Activated B cell treated with CpG ODN at 0.5 μM for 24 hours (primary cell): ENCODE measurements at regions not wholly inside any gene's neighbourhood (a gene's known extent, or its start where the extent isn't known, plus 50 kb on each side); places are given as distances from the start of the nearest gene placed in this dataset.
"Not testable (repeated sequence)": the region's sequence is repeated elsewhere in the genome, so short reads cannot be mapped to it uniquely, and the experiment has no call there.

Experiments
- ATAC-seq: fragments of 200-7000 bp; cut with Tn5 transposase; one replicate; pipeline ENCODE4 v1.10.0; 2021; ENCODE audit warnings: low read depth, mild to moderate bottlenecking, moderate library complexity
- CTCF ChIA-PET: fragments of 350-600 bp; sonication (Branson Sonifier 250); formaldehyde crosslinking; loops from one replicate; lab custom pipeline; 2021; ENCODE audit warnings: antibody characterized with exemption; lab: Charles Lee
- POLR2A ChIA-PET: fragments of 350-600 bp; sonication (Branson Sonifier 250); formaldehyde crosslinking; loops from one replicate; lab custom pipeline; 2021; ENCODE audit warnings: antibody characterized with exemption; lab: Charles Lee
- DNase-seq: peaks from one replicate; pipeline ENCODE4 v3.0.0; 2022
- H3K27ac Mint-ChIP-seq: one replicate; pipeline ENCODE4 v1.8.0; 2020; ENCODE audit warnings: mixed read lengths
- H3K27me3 Mint-ChIP-seq: one replicate; pipeline ENCODE4 v1.8.0; 2021; ENCODE audit warnings: mixed read lengths
- H3K36me3 Mint-ChIP-seq: one replicate; pipeline ENCODE4 v1.8.0; 2021; ENCODE audit warnings: low read depth, mixed read lengths
- H3K4me1 Mint-ChIP-seq: one replicate; pipeline ENCODE4 v1.8.0; 2021; ENCODE audit warnings: mixed read lengths
- H3K4me3 Mint-ChIP-seq: one replicate; pipeline ENCODE4 v1.8.0; 2020; ENCODE audit warnings: mild to moderate bottlenecking, mixed read lengths
- H3K9me3 Mint-ChIP-seq: one replicate; pipeline ENCODE4 v1.8.0; 2020; ENCODE audit warnings: mixed read lengths
- CTCF ChIP-seq: fragments of 200-600 bp; IDR thresholded peaks from one replicate; pipeline ENCODE4 v1.8.0; 2022; ENCODE audit warnings: antibody characterized with exemption, mild to moderate bottlenecking
- intact Hi-C: fragments of 100-400 bp; cut with micrococcal nuclease; formaldehyde crosslinking; loops from one replicate; pipeline ENCODE4 v1.15.1; 2024

DNA sequence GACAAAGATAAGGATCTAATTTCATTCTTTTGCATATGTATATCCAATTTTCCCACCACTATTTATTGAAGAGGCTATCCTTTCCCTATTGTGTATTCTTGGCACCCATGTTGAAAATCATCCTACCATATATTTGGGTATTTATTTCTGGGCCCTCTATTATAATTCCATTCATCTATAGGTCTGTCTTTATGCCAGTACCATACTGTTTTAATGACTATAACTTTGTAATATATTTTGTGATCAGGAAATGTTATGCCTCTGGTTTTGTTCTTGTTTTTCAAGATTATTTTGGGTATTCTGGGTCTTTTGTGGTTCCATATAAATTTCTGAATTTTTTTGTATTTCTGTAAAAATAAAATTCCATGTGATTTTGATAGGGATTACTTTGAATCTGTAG lies 347.6 kb upstream of the SULF2 start:
- no peaks in the 10 kb centered on the region for H3K4me1 Mint-ChIP-seq
- ChIA-PET POLR2A (no interaction called here), CTCF (no interaction called here)
- H3K27ac Mint-ChIP-seq = no peak overlapping the region
- no peak for TF ChIP-seq CTCF
- DNase-seq (no peak), ATAC-seq (no peak)
- no peaks in the 10 kb centered on the region for H3K36me3 Mint-ChIP-seq
- H3K27me3 Mint-ChIP-seq = peaks cover 27% of the 10 kb centered on the region
- intact Hi-C loops = no loop called here
- H3K9me3 Mint-ChIP-seq = peaks cover 8% of the 10 kb centered on the region
- no peak overlapping the region for H3K4me3 Mint-ChIP-seq

DNA sequence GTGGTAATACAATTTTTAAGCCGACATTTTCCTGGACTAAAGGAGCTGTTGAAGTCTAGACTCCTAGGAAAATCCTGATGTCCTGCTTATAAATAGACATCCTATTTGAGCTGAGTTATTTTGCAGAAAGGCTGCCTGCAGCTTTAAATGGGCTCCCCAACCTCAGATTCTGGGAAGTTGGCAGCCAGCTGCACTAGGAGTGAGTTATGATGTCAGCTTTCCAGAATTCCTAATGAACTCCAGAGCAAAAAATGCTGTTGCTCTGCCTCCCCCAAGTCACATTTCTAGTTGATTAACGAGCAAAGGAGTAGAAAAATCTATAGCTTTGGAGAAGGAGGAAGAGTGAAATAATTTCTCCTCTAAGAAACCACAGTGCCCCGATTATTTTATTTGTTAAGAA lies 346.3 kb upstream of the SULF2 start:
- TF ChIP-seq CTCF = no peak
- Mint-ChIP-seq H3K27me3 (peaks cover 23% of the 10 kb centered on the region), H3K9me3 (peaks cover 8% of the 10 kb centered on the region), H3K4me1 (no peaks in the 10 kb centered on the region), H3K36me3 (no peaks in the 10 kb centered on the region), H3K4me3 (no peak overlapping the region), H3K27ac (no peak overlapping the region)
- ChIA-PET POLR2A (no interaction called here), CTCF (no interaction called here)
- intact Hi-C loops = no loop called here
- no peak for DNase-seq
- no peak for ATAC-seq

DNA sequence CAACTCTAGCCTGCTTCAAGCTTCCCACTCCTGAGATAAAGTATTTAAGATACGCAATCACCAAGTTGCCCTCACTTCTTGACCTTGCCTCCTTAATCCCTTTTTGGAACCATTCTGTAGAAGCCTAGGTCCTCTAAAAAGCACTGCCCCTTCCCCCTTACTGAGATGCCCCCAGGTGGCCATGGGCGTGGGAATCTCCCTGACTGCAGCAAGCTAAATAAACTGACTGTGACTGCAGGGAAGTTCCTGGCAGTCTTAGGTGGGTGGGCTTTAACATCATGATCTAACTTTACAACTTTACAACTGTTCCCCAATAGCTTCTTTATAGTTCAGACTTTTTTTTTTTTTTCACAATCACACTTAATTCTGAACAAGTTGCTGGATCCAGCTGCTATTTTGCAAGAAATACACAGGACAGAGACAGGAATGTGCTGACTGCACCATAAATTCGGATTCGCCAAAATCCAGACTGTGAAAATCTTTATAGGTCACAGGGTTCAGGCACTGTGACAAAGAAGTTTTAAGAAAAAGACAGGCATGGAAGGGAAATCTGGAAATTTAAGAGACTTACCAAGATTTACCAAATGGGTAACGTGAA lies 344.2 kb upstream of the SULF2 start:
- H3K4me1 Mint-ChIP-seq = no peaks in the 10 kb centered on the region
- H3K36me3 Mint-ChIP-seq = no peaks in the 10 kb centered on the region
- ChIA-PET POLR2A (no interaction called here), CTCF (no interaction called here)
- no peak for TF ChIP-seq CTCF
- peaks cover 8% of the 10 kb centered on the region for H3K9me3 Mint-ChIP-seq
- intact Hi-C loops = no loop called here
- ATAC-seq = no peak
- DNase-seq = no peak
- no peak overlapping the region for H3K4me3 Mint-ChIP-seq
- peaks cover 17% of the 10 kb centered on the region for H3K27me3 Mint-ChIP-seq
- no peak overlapping the region for H3K27ac Mint-ChIP-seq

GRCh38 chr20:48128436-48128835 lies 343.2 kb upstream of the SULF2 start:
- Mint-ChIP-seq H3K4me3 (no peak overlapping the region), H3K36me3 (no peaks in the 10 kb centered on the region), H3K9me3 (peaks cover 8% of the 10 kb centered on the region), H3K4me1 (no peaks in the 10 kb centered on the region), H3K27me3 (peaks cover 9% of the 10 kb centered on the region), H3K27ac (no peak overlapping the region)
- ChIA-PET POLR2A (no interaction called here), CTCF (no interaction called here)
- no peak for TF ChIP-seq CTCF
- DNase-seq = no peak
- intact Hi-C loops = no loop called here
- ATAC-seq = no peak

- H3K4me1 Mint-ChIP-seq, CTCF ChIA-PET, intact Hi-C loops, ATAC-seq, POLR2A ChIA-PET, H3K27ac Mint-ChIP-seq, H3K9me3 Mint-ChIP-seq, H3K27me3 Mint-ChIP-seq, H3K36me3 Mint-ChIP-seq, DNase-seq, H3K4me3 Mint-ChIP-seq: not testable (repeated sequence)
Measured at GRCh38 chr20:48127964-48128363, 342.7 kb upstream of the SULF2 start.

DNA sequence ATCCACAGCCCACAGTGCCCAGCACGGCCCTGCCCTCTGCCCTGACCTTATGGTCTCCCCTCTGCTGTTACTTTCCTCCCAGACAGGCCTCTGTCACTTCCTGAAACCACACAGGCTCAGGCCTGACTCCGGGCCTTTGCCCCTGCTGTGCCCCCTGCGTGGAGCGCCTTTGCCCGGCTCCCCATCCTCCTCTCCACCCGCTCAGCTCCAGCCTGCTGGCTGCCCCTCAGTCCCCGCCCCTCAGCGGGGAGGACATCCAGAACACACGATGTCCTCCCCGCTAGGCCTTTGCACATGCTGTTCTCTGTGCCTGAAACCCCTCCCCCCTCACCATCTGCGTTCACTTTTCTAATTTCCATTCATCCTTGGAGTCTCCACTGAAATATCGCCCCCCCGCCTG lies 341.9 kb upstream of the SULF2 start:
- intact Hi-C loops, H3K4me1 Mint-ChIP-seq, DNase-seq, H3K4me3 Mint-ChIP-seq, H3K36me3 Mint-ChIP-seq, H3K27ac Mint-ChIP-seq, POLR2A ChIA-PET, ATAC-seq, CTCF ChIA-PET, H3K27me3 Mint-ChIP-seq, H3K9me3 Mint-ChIP-seq: not testable (repeated sequence)
